Suppressor macrophage (primary cell): ENCODE measurements at regions not wholly inside any gene's neighbourhood (a gene's known extent, or its start where the extent isn't known, plus 50 kb on each side); places are given as distances from the start of the nearest gene placed in this dataset.

Experiments
- DNase-seq, 4 experiments: peaks; one replicate each; pipeline ENCODE4 v3.0.0-alpha.2; 2020 to 2022

- no peak for DNase-seq
These were observed 87.4 kb upstream of the FZD10 start for GRCh38 chr12:130074661-130075406.

- DNase-seq, result no peak
These were observed 86.7 kb upstream of the FZD10 start for GRCh38 chr12:130075497-130076076.

- DNase-seq, result no peak
These were observed 86.1 kb upstream of the FZD10 start for GRCh38 chr12:130076126-130076525.

GRCh38 chr12:130076752-130077151 lies 85.5 kb upstream of the FZD10 start:
- no peak for DNase-seq

GRCh38 chr12:130078852-130079251 lies 83.4 kb upstream of the FZD10 start:
- no peak for DNase-seq

- no peak for DNase-seq
These were observed 83.0 kb upstream of the FZD10 start for GRCh38 chr12:130079279-130079678.

- DNase-seq, result no peak
These were observed 82.1 kb upstream of the FZD10 start for GRCh38 chr12:130080205-130080604.

- no peak for DNase-seq
These were observed 81.0 kb upstream of the FZD10 start for GRCh38 chr12:130081117-130081805.

- DNase-seq, result no peak
These were observed 79.3 kb upstream of the FZD10 start for GRCh38 chr12:130083002-130083401.

GRCh38 chr12:130083734-130084133 lies 78.5 kb upstream of the FZD10 start:
- no peak for DNase-seq

- DNase-seq, result no peak
These were observed 77.9 kb upstream of the FZD10 start for GRCh38 chr12:130084359-130084758.

- no peak for DNase-seq
These were observed 76.0 kb upstream of the FZD10 start for GRCh38 chr12:130086248-130086647.

- DNase-seq, result no peak
These were observed 75.5 kb upstream of the FZD10 start for GRCh38 chr12:130086797-130087196.

- DNase-seq, result no peak
These were observed 75.0 kb upstream of the FZD10 start for GRCh38 chr12:130087222-130087621.

- DNase-seq, result no peak
These were observed 73.8 kb upstream of the FZD10 start for GRCh38 chr12:130088504-130088903.

- no peak for DNase-seq
These were observed 71.7 kb upstream of the FZD10 start for GRCh38 chr12:130090542-130090941.

GRCh38 chr12:130093380-130093779 lies 68.9 kb upstream of the FZD10 start:
- no peak for DNase-seq

GRCh38 chr12:130097342-130097741 lies 64.9 kb upstream of the FZD10 start:
- DNase-seq, result no peak

GRCh38 chr12:130097798-130098255 lies 64.4 kb upstream of the FZD10 start:
- no peak for DNase-seq

- DNase-seq, result no peak
These were observed 63.8 kb upstream of the FZD10 start for GRCh38 chr12:130098301-130099005.

- DNase-seq, result no peak
These were observed 61.5 kb upstream of the FZD10 start for GRCh38 chr12:130100634-130101362.

- no peak for DNase-seq
These were observed 60.9 kb upstream of the FZD10 start for GRCh38 chr12:130101370-130101769.

GRCh38 chr12:130102266-130102665 lies 60.0 kb upstream of the FZD10 start:
- no peak for DNase-seq
